ENCODE measurements at regions not wholly inside any gene's neighbourhood (a gene's known extent, or its start where the extent isn't known, plus 50 kb on each side); places are given as distances from the start of the nearest gene placed in this dataset.

DNA sequence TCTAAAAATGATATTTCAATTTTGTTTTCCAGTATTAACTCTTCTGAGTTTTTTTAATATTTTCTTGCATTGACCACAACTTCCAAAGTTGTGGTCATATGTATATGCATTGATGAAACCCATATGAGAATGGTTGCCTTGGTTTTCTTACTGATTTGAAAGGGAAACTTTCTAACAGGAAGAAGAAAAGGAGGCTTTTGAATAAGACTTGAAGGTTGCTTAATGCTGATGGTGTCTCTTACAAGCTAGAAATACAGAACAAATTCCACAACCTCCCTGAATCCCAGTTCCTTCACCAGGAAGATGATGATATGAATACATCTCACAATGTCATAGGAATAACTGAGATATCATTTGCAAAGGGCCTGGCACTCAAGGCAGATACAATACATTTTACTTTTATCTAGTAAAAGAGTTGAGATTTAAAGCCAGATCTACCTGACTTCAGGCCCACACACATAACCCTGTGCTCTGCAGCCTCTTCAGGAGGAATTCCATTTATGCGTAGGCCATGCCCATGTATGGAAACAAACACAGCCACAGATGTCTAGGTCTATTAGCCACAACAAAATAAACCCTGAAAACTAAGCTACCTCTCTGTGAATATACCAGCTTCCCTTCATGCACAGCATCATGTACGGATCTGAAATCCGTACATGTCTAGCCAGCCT is 165.4 kb upstream of the PLEKHG7 start:
- DNase-seq = no peak

DNA sequence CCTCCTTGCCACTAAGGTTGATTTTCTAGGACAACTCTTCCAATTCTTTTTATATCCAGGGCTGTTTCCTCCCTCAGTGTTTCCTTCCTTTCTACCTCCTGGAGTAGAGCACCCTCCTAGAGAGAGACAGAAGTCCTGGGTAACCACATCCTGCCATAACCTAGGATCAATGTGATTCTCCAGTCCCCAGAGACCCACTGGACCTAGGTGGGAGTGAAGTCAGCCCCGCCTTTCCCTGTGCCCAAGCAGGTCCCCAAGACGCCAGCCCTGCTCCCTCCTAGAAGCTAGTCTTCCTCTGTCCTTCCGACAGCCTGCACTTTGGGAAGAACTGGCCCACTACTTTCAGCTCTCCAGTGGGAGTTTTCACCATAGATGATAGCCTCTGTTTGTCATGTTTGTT is 166.8 kb upstream of the PLEKHG7 start:
- no peak for DNase-seq

DNA sequence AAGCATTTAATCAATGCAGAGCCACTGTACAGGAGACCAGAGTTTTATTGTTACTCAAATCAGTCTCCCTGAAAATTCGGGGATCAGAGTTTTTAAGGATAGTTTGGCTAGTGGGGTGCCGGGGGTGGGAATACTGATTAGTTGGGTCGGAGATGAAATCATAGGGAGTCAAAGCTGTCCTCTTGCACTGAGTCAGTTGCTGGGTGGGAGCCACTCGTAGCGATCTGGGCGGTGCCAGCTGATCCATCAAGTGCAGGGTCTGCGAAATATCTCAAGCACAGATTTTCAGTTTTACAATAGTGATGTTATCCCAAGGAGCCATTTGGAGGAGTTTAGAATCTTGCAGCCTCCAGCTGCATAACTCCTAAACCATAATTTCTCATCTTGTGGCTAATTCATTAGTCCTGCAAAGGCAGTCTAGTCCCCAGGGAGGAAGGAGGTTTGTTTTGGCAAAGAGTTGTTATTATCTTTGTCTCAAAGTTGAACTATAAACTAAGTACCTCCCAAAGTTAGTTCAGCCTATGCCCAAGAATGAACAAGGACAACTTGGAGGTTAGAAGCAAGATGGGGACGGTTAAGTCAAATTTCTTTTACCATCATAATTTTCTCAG is 169.4 kb upstream of the PLEKHG7 start:
- no peak for DNase-seq

DNA sequence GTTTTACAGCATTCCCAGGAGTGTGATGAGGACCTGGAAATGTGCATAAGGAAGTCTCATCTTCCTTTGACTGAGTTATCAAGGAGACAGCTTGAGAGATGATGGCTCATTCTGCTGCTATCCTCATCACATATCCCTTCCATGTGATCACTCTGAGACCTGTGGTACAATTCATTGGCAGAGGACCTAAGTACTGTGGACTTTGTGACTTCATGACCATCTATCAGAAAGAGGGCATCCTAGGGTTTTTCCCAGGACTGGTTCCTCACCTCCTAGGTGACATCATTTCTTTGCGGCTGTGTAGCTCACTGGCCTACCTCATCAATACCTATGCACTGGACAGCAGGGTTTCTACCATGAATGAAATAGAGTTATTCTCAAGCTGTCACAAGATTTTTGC is 172.1 kb upstream of the PLEKHG7 start:
- DNase-seq = no peak

DNA sequence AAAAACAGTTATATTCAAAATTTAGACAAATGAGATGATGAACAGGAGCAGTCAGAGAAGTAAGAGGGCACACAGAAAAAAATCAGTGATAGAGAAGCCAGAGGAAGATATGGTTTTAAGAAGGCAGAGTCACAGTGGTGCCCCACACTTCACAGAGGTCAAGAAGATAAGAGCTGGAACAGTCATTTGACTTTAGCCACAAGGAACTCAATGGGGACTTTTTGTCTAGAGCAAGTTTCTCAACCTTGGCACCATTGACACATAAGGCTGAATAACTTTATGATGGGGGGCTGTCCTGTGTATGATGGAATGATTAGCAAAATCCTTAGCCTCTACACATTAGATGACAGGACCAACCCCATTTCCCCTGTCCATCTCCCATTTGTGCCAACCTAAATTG is 172.8 kb upstream of the PLEKHG7 start:
- no peak for DNase-seq

DNA sequence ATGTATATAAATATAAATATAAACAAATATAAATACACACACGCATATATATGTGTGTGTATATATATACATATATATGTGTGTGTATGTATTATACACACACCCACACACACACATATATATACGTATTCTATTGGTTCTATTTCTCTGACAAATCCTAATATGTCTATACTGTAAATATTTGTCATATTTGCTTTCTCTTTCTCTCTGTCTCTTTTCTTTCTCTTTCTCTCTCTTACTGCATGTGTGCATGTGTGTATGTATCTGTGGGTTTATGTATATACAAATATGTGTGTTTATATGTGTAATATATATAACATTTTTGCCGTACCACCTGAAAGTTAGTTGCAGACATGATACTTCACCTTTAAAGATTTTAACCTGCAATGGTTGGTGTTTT is 174.2 kb upstream of the PLEKHG7 start:
- no peak for DNase-seq

DNA sequence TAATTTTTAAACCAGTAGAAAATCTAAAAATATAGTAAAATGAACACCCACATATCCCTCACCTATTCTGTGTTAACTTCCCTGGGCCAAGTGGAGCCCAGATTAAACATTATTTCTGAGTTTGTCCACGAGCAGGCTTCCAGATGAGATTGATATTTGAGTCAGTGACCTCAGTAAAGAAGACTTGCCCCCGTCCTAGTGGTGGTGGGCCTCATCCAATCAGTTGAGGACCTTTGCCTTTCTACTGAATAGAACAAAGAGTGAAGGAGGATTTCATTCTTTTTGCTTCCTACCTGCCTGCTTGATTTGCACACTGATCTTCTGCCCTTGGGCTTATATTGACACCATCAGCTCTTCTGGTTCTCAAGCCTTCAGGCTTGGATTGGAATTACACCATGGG is 174.7 kb upstream of the PLEKHG7 start:
- no peak for DNase-seq

DNA sequence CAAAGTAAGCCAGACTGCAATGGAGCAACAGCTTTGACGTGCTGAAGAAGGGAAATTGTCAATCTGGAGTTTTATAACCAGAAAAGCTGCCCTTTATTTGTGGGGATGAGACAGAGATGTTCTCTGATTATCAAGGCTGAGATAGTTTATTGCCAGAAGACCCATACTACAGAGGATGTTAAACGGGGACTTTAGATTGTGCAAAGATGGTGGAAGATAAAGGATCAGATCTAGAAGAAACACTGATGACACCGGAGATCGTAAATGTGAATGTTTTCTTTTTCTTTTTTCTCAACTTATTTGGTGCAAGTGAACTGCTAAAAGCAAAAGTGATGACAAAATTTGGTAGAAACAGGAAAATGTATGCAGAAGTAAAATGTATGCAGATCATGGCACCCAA is 178.3 kb upstream of the PLEKHG7 start:
- DNase-seq = no peak

DNA sequence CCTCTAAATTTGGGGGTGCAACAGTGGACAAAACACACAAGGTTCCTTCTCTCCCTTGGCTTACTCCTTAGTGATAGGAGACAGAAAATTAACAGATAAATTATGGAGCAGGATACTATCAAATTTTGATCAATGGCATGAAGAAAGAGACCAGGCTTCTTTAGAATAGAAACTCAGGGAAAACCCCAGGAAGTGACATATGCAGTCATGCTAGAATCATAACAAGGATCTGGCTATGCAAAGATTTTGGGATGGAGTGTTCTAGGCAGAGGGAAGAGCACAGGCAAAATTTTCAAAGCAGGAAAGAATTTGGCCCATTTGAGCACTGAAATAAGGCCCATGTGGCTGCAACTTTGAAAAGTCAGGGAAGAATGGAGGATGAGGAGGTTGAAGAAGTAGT is 182.3 kb upstream of the PLEKHG7 start:
- no peak for DNase-seq

DNA sequence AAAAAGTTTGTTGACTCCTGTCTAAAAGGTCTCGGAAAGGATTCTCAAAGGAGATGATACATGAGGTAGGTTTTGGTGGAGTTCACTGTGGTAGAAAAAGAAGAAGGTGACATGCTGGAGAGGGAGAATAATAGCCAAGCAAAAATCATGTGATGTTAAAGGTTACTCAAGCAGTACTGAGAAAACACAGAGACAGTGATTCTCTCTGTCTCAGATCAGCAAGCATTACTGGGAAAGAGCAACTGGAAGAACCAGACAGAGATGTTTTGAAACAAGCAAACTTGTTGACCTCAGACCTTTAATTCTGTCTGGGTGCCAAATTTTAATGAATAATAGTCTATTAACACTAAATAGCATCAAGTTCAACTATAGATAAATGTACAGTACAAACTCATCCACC is 183.5 kb upstream of the PLEKHG7 start:
- no peak for DNase-seq

DNA sequence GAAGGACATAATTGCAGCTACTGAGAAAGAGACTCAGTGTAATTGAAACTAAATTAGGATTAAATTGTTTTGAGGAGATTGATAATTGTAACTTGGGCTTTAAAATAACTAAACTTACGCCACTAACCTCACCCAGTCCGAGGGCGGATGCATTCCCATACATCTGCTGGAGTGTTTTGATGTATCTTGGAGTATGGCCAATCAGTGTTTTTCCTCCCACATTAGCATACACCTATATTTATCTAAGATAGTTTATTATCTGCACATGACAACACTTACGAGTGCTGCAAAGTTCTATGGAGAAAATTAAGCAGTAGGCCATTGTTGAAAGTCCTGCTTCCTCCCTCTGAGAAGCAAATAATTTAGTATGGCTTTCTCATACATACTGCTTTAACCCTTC is 184.7 kb upstream of the PLEKHG7 start:
- no peak for DNase-seq

DNA sequence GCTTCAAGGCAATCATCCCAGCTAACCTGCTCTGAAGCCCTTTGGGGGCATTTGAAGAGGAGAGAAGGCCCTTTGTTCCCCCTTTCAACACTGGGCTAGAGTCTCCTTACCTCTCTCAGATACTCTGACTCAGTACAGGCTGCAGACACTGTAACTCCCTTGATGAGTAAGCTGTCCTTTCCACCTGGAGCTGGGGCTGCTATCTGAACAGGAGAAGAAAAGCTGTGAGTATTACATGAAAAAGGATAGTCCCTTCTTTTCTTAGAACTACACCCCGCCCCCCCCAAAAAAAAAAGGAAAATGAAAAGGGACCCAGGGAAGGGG is 186.6 kb upstream of the PLEKHG7 start:
- DNase-seq = no peak

DNA sequence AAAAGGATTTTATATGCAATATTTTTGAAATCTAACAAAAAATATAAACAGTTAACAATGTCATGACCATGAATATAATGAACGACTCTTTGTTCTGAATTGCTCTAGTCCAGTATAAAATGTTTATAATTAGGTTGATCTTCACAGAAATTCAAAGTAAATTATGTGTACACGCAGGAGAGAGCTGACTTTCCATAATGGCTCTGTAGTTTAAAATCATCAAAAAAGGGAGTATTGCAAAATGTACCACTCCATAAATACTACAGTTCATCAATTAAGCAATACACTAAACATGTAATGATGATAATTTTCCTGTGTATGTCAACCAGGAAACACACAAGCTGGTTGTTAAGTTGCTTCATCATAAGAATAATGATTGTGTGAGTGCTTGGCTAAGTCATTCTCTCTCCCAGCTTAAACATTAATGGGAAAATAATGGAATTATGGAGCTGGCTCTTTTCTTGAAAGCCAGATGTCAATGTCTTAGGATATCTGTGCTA is 189.5 kb upstream of the PLEKHG7 start:
- DNase-seq = no peak

DNA sequence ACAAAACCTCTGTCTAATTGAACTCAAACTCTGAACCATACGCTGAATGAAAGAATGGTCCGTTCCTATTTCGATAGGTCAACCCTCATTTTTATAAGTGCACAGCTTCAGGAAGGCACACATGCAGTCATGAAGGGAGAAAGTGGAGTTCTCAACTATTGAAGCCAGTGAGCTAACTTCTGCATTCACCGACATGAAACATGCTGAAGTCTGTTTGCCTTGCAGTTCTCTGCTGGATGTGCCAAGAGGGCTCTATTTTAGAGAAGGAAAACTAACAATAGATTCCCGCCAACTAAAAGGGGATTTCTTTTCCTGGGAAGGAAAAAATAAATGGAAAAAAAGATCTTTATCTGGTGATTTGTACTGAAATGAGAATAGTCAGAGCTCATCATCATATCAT is 191.0 kb upstream of the PLEKHG7 start:
- DNase-seq = no peak

DNA sequence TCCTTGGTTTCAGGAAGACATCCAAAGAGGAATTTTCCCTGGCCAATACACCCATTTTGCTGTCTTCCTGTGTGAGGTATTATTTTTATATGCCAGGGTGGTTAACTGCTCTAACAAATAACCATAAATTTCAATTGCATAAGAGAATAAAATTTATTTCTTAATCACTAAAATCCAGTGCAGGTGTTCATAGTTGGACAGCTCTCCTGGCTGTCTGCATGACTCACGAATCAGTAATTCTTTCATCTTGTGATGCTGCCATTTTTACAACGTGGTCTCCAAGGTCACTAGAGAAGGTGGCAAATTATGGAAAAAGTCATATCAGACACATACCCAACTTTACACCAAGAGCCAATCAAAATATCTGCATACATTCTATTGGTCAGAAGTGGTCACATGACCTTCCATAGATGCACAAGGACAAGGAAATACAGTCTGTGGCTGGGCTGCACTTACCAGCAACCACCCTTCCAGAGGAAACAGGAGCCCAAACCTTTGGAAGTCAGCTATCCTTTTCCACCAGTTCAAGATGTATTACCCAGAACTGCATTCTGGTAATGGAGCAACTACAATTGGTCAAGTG is 193.5 kb upstream of the PLEKHG7 start:
- DNase-seq = no peak

DNA sequence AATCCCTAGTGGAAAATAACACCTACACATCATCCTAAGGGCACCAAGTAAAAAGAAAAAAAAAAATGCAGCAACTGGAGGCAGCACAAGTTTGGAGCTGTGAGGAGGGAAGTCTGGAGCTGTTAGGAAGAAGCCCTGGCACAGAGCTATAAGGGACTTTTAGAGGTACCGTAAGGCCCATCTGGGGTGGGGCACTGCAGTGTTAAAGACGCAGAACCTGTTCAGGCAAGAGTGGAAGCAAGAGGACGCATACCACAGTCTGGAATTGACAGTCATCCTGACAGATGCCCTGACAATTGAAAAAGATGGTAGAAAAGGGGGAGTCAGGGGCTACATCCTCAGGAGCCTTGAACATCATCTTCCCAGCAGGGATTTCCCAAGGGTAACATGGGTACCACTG is 195.9 kb upstream of the PLEKHG7 start:
- no peak for DNase-seq

DNA sequence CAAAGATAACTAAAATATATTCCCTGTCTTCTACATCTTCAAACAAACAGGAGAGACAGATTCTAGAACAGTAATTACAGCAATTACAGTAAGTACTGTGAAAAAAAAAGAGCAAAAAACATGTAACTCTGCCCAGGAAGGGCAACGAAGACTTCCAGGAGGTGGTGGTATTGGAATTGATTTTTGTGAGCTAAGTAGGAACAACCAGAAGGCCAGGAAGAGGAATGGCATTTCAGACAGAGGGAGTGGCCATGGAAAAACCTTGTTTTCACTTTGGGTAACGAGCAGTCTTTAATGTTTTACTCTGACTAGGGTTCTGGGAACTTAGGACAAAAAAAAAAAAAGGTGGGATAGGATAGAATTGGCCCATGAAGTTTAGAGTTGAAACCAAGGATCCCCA is 196.3 kb upstream of the PLEKHG7 start:
- no peak for DNase-seq

DNA sequence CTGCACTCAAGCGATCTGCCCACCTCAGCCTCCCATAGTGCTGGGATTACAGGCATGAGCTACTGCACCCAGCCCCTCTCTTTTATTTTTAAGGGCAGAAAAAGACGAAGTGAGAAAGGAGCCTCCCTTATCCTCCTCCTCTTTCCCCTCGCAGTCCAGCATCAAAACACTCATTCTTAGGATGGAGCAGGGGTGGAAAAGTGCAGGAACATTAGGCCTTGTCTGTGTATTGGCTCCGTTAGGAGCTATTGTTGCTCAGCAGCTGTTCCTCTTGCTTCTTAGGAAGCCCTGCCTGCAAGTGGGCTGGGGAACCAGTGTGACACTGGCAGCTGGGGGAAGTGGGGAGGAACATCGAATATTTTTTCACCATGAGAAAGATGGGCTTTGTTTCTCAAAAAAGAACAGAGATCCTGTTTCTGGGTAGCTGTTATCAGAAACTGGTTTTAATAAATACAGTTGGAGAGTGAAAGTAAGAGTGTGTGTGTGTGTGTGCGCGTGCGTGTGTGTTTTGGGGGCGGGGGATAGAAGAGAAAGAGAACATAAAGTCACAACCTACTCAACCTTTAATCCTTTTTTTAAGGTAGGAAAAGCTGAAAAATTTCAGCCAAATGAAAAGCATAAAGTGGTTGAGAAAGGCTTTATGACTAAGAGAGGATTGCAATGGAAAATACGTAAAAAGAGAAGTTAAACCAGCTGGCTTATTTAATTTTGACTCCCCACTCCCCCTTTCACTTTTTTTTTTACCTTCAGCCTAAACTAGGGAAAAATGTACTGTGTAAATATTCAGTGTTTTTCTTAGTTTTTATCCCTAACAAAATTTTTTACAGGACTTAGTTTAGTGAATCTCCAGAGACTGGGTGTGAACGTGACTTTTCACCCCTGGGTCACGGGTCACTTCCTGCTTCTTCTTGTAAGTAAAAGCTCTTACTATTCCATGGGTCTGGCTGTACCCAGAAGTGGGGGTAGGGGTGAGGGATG is 197.2 kb upstream of the PLEKHG7 start:
- DNase-seq = peak in 17 of 56 donors; percentile 5 to 52 (median 16)

DNA sequence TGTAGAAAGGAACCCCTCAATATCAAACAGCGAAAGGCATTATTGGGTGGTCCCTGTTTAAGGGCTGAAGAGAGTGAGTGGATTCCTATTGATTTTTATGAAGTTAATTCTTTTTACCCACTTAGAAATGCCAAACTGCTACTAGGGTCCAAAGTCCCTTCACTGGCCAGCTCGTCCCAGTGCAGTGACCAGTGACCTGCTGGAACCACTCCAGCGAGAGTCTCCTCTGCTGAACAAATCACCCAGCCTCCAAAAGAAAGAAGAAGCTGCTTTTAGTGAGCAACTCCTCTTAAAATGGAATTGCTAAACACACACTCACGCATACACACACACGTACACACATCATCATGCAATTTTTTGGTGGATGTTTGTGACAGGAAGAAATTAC is 198.2 kb upstream of the PLEKHG7 start:
- DNase-seq = peak in 5 of 56 donors; percentile 5 to 18 (median 8)

DNA sequence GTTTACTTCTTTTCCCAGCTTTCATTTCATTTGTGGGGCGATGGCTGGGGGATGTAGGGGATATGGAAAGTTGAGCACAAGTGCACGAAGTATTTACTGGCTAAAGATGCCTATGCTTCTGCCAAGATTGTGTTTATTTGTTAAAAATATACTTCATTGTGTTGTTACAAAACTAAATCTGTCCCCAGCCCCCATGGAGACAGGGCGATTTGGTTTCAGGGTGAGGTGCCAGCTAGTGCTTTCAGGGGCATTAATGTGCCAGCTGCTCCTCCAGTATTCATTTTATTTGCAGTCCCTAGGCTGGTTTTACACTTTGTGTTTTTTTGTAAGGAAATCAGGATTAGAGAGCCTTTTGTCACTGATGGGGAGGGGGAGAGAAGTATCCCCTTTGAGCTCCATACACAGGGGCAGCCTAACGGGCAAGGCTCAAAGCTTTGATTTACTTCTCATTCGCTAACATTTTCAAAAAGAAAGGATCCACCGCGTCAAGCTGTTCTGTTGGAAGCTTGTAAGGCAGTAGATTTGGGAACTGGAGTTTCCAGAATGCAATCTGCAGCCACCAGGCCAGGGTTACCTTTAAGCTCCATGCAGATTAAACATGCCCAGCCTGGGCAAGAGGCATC is 198.7 kb upstream of the PLEKHG7 start:
- DNase-seq = peak in 5 of 56 donors; percentile 9 to 31 (median 20)

Data from amygdala (tissue), 56 donors.